ENCODE measurements at regions not wholly inside any gene's neighbourhood (a gene's known extent, or its start where the extent isn't known, plus 50 kb on each side); places are given as distances from the start of the nearest gene placed in this dataset.

GRCh38 chr12:113525066-113525465 lies 53.4 kb upstream of the LHX5 start:
- ChIA-PET POLR2A (interaction anchor here (0.6 kb wide), 1 partner anchor 197 kb away, joined by 3 read pairs; no protein-coding TSS in a partner anchor), CTCF (no interaction called here)
- Histone ChIP-seq H3K27ac (ENCODE audit: extremely low read depth, low read depth, low read length) (no peak overlapping the region), H3K4me1 (ENCODE audit: control insufficient read depth, insufficient read depth, low read length) (no peaks in the 10 kb centered on the region), H3K36me3 (ENCODE audit: control insufficient read depth in 2 of 2, insufficient read depth in 1 of 2, low read length in 2 of 2) (no peaks in the 10 kb centered on the region), H3K9me3 (ENCODE audit: control insufficient read depth, insufficient read depth, low read depth, low read length) (no peaks in the 10 kb centered on the region), H3K4me3 (ENCODE audit: low read depth, low read length) (no peak overlapping the region)
- TF ChIP-seq ZNF513 (tag by site-specific recombination; IDR thresholded peaks at IDR 0.05): no peak
- TF ChIP-seq ZNF514 (tag by site-specific recombination; IDR thresholded peaks at IDR 0.05): no peak
- no peak for TF ChIP-seq SCRT2 (tag by site-specific recombination; IDR thresholded peaks at IDR 0.05)
- no peak for TF ChIP-seq ZNF645 (tag by site-specific recombination; IDR thresholded peaks at IDR 0.05)
- TF ChIP-seq ZNF214 (tag by site-specific recombination; IDR thresholded peaks at IDR 0.05; ENCODE audit: borderline replicate concordance): no peak
- TF ChIP-seq ZEB2 (tag by site-specific recombination; IDR thresholded peaks at IDR 0.05): no peak

GRCh38 chr12:113524495-113524894 lies 52.8 kb upstream of the LHX5 start:
- Histone ChIP-seq H3K9me3 (ENCODE audit: control insufficient read depth, insufficient read depth, low read depth, low read length) (no peaks in the 10 kb centered on the region), H3K36me3 (ENCODE audit: control insufficient read depth in 2 of 2, insufficient read depth in 1 of 2, low read length in 2 of 2) (no peaks in the 10 kb centered on the region), H3K4me1 (ENCODE audit: control insufficient read depth, insufficient read depth, low read length) (no peaks in the 10 kb centered on the region), H3K4me3 (ENCODE audit: low read depth, low read length) (no peak overlapping the region), H3K27ac (ENCODE audit: extremely low read depth, low read depth, low read length) (no peak overlapping the region)
- TF ChIP-seq PBX3 (CRISPR knock-in tag; IDR thresholded peaks at IDR 0.05): no peak
- TF ChIP-seq ZNF114 (tag by site-specific recombination; IDR thresholded peaks at IDR 0.05): no peak
- TF ChIP-seq KLF1 (tag by site-specific recombination; IDR thresholded peaks at IDR 0.05): no peak
- TF ChIP-seq ZNF704 (tag by site-specific recombination; IDR thresholded peaks at IDR 0.05): no peak
- TF ChIP-seq KLF17 (tag by site-specific recombination; IDR thresholded peaks at IDR 0.05): no peak
- TF ChIP-seq BCL11A (tag by site-specific recombination; IDR thresholded peaks at IDR 0.05; ENCODE audit: low read depth): no peak
- no peak for TF ChIP-seq ZNF629 (tag by site-specific recombination; IDR thresholded peaks at IDR 0.05)
- no peak for TF ChIP-seq ZNF768 (tag by site-specific recombination; IDR thresholded peaks at IDR 0.05)
- no peak for TF ChIP-seq ZNF660 (tag by site-specific recombination; IDR thresholded peaks at IDR 0.05)
- no peak for TF ChIP-seq ZNF843 (tag by site-specific recombination; IDR thresholded peaks at IDR 0.05)
- TF ChIP-seq ZNF266 (tag by site-specific recombination; IDR thresholded peaks at IDR 0.05; ENCODE audit: low read depth): no peak
- TF ChIP-seq ZNF140 (tag by site-specific recombination; IDR thresholded peaks at IDR 0.05): no peak
- no peak for TF ChIP-seq PRDM6 (tag by site-specific recombination; IDR thresholded peaks at IDR 0.05)
- TF ChIP-seq ZNF394 (tag by site-specific recombination; IDR thresholded peaks at IDR 0.05; ENCODE audit: borderline replicate concordance): no peak
- no peak for TF ChIP-seq ZNF112 (tag by site-specific recombination; IDR thresholded peaks at IDR 0.05)
- no peak for TF ChIP-seq KLF9 (tag by site-specific recombination; IDR thresholded peaks at IDR 0.05; ENCODE audit: low read depth)
- CTCF ChIA-PET: no interaction called here
- POLR2A ChIA-PET: interaction anchor here (0.6 kb wide), 2 partner anchors 35 to 198 kb away, joined by 3 read pairs; no protein-coding TSS in a partner anchor

Measured in HEK293 (cell line).